Gastroesophageal sphincter (tissue), 3 donors: ENCODE measurements at regions not wholly inside any gene's neighbourhood (a gene's known extent, or its start where the extent isn't known, plus 50 kb on each side); places are given as distances from the start of the nearest gene placed in this dataset.

ENCODE experiments used
- CTCF ChIP-seq, 4 experiments: fragments of 200-600 bp in 2 of 4; fragments of 450-650 bp in 2 of 4; sonication (generic) in 1 of 4; IDR thresholded peaks; one replicate each; pipeline ENCODE4 v1.5.1; 2017 to 2019; ENCODE audit warnings: antibody characterized with exemption in 4 of 4, mild to moderate bottlenecking in 2 of 4, moderate library complexity in 2 of 4
- EP300 ChIP-seq: sonication (generic); formaldehyde crosslinking; IDR thresholded peaks from one replicate; pipeline ENCODE4 v1.6.1; 2017; ENCODE audit warnings: antibody characterized with exemption, mild to moderate bottlenecking
- POLR2A ChIP-seq, 2 donors: fragments of 450-650 bp; IDR thresholded peaks; one replicate each; pipeline ENCODE4 v1.6.1; 2017; ENCODE audit warnings: antibody characterized with exemption in 2 of 2, mild to moderate bottlenecking in 2 of 2, moderate library complexity in 1 of 2

GRCh38 chr1:99170516-99170915, 93.8 kb upstream of the PLPPR4 start:
- no peak for TF ChIP-seq POLR2A (IDR thresholded peaks at IDR 0.05)
- TF ChIP-seq CTCF (IDR thresholded peaks at IDR 0.05), result no peak
- no peak for TF ChIP-seq EP300
